ENCODE measurements at regions not wholly inside any gene's neighbourhood (a gene's known extent, or its start where the extent isn't known, plus 50 kb on each side); places are given as distances from the start of the nearest gene placed in this dataset.

DNA sequence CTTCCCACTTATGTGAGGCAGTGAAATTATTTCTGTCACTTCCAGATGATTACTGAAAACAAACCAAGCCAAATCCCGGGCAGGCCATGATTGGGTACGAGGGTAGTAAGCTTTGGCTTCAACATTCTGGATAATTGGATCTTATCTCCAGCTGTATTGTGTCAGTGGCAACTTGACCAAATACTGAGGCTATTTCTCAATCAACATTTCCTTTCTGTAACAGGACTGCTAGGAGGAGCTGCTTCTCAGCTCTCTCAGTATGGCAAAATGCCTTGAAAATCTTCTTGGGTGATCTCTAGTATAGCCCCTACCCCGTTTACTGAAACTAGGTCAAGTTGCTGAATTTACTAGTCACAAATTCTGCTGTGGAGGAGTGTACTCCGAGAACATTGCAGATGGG is 169.3 kb upstream of the FRMPD4 start:
- no peaks in the 10 kb centered on the region for H3F3A ChIP-seq (ENCODE audit: insufficient read depth, low read length, poor library complexity, severe bottlenecking)
- H4K20me1 ChIP-seq (ENCODE audit: insufficient read depth) = no peaks in the 10 kb centered on the region
- H3K27me3 ChIP-seq (ENCODE audit: insufficient read depth, low read depth, low read length) = no peaks in the 10 kb centered on the region
- no peak overlapping the region for H3K9ac ChIP-seq (ENCODE audit: low read length)
- H2AFZ ChIP-seq (ENCODE audit: low read depth, low read length) = no peak overlapping the region
- TF ChIP-seq, protein P1, sequence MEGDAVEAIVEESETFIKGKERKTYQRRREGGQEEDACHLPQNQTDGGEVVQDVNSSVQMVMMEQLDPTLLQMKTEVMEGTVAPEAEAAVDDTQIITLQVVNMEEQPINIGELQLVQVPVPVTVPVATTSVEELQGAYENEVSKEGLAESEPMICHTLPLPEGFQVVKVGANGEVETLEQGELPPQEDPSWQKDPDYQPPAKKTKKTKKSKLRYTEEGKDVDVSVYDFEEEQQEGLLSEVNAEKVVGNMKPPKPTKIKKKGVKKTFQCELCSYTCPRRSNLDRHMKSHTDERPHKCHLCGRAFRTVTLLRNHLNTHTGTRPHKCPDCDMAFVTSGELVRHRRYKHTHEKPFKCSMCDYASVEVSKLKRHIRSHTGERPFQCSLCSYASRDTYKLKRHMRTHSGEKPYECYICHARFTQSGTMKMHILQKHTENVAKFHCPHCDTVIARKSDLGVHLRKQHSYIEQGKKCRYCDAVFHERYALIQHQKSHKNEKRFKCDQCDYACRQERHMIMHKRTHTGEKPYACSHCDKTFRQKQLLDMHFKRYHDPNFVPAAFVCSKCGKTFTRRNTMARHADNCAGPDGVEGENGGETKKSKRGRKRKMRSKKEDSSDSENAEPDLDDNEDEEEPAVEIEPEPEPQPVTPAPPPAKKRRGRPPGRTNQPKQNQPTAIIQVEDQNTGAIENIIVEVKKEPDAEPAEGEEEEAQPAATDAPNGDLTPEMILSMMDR (IDR thresholded peaks at IDR 0.05; ENCODE audit: poor library complexity, severe bottlenecking) = no peak
- TF ChIP-seq MXI1 (conservative IDR thresholded peaks at IDR 0.05; ENCODE audit: poor library complexity, severe bottlenecking) = no peak
- TF ChIP-seq, protein P2, sequence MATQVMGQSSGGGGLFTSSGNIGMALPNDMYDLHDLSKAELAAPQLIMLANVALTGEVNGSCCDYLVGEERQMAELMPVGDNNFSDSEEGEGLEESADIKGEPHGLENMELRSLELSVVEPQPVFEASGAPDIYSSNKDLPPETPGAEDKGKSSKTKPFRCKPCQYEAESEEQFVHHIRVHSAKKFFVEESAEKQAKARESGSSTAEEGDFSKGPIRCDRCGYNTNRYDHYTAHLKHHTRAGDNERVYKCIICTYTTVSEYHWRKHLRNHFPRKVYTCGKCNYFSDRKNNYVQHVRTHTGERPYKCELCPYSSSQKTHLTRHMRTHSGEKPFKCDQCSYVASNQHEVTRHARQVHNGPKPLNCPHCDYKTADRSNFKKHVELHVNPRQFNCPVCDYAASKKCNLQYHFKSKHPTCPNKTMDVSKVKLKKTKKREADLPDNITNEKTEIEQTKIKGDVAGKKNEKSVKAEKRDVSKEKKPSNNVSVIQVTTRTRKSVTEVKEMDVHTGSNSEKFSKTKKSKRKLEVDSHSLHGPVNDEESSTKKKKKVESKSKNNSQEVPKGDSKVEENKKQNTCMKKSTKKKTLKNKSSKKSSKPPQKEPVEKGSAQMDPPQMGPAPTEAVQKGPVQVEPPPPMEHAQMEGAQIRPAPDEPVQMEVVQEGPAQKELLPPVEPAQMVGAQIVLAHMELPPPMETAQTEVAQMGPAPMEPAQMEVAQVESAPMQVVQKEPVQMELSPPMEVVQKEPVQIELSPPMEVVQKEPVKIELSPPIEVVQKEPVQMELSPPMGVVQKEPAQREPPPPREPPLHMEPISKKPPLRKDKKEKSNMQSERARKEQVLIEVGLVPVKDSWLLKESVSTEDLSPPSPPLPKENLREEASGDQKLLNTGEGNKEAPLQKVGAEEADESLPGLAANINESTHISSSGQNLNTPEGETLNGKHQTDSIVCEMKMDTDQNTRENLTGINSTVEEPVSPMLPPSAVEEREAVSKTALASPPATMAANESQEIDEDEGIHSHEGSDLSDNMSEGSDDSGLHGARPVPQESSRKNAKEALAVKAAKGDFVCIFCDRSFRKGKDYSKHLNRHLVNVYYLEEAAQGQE (IDR thresholded peaks at IDR 0.05; ENCODE audit: borderline replicate concordance) = no peak
- TF ChIP-seq EZH2 (IDR thresholded peaks at IDR 0.05; ENCODE audit: borderline replicate concordance, insufficient read depth, low read length, poor library complexity, severe bottlenecking) = no peak
- H3K79me2 ChIP-seq (replicated peaks; ENCODE audit: insufficient read depth, low read length) = no peaks in the 10 kb centered on the region
- no peaks in the 10 kb centered on the region for H3K9me2 ChIP-seq (ENCODE audit: insufficient read depth, low read length)
- H3K36me3 ChIP-seq (ENCODE audit: insufficient read depth, low read length) = no peaks in the 10 kb centered on the region
- no peaks in the 10 kb centered on the region for H3K9me3 ChIP-seq (ENCODE audit: low read length)
- no peak overlapping the region for H3K4me2 ChIP-seq (ENCODE audit: low read length)
- no peak overlapping the region for H3K27ac ChIP-seq (ENCODE audit: low read length)
- H3K4me3 ChIP-seq (ENCODE audit: low read length) = no peak overlapping the region

- H3F3A ChIP-seq (ENCODE audit: insufficient read depth, low read length, poor library complexity, severe bottlenecking) = no peaks in the 10 kb centered on the region
- H3K9ac ChIP-seq (ENCODE audit: low read length) = no peak overlapping the region
- no peaks in the 10 kb centered on the region for H3K36me3 ChIP-seq (ENCODE audit: insufficient read depth, low read length)
- H3K4me2 ChIP-seq (ENCODE audit: low read length) = no peak overlapping the region
- H3K9me2 ChIP-seq (ENCODE audit: insufficient read depth, low read length) = no peaks in the 10 kb centered on the region
- no peak for TF ChIP-seq TAF1 (IDR thresholded peaks at IDR 0.05; ENCODE audit: low read depth)
- TF ChIP-seq, protein P1 (IDR thresholded peaks at IDR 0.05; ENCODE audit: poor library complexity, severe bottlenecking) = no peak
- TF ChIP-seq SMC3 (conservative IDR thresholded peaks at IDR 0.05; ENCODE audit: poor library complexity) = no peak
- no peak for TF ChIP-seq EZH2 (IDR thresholded peaks at IDR 0.05; ENCODE audit: borderline replicate concordance, insufficient read depth, low read length, poor library complexity, severe bottlenecking)
- TF ChIP-seq EP300 (conservative IDR thresholded peaks at IDR 0.05; ENCODE audit: poor library complexity, severe bottlenecking) = no peak
- TF ChIP-seq RAD21 (conservative IDR thresholded peaks at IDR 0.05) = no peak
- TF ChIP-seq, protein P2 (IDR thresholded peaks at IDR 0.05; ENCODE audit: borderline replicate concordance) = no peak
- no peak for TF ChIP-seq MXI1 (conservative IDR thresholded peaks at IDR 0.05; ENCODE audit: poor library complexity, severe bottlenecking)
- no peak overlapping the region for H3K4me3 ChIP-seq (ENCODE audit: low read length)
- H3K27me3 ChIP-seq (ENCODE audit: insufficient read depth, low read depth, low read length) = no peaks in the 10 kb centered on the region
- no peak overlapping the region for H3K27ac ChIP-seq (ENCODE audit: low read length)
- no peaks in the 10 kb centered on the region for H3K9me3 ChIP-seq (ENCODE audit: low read length)
- no peaks in the 10 kb centered on the region for H4K20me1 ChIP-seq (ENCODE audit: insufficient read depth)
- no peaks in the 10 kb centered on the region for H3K79me2 ChIP-seq (replicated peaks; ENCODE audit: insufficient read depth, low read length)
- no peak overlapping the region for H2AFZ ChIP-seq (ENCODE audit: low read depth, low read length)
Measured at GRCh38 chrX:11970578-11971359, 167.5 kb upstream of the FRMPD4 start.

Measured in neural cell (in vitro differentiated cells).